C4-2B (cell line): ENCODE measurements at regions not wholly inside any gene's neighbourhood (a gene's known extent, or its start where the extent isn't known, plus 50 kb on each side); places are given as distances from the start of the nearest gene placed in this dataset.

Experiments
- H3K27ac ChIP-seq: fragments of 450-650 bp; 2 replicates; pipeline ENCODE4 v1.5.1; 2017
- ZFX ChIP-seq: fragments of 450-650 bp; IDR thresholded peaks from 2 replicates; pipeline ENCODE4 v1.6.1; 2017
- TF ChIP-seq, protein P1 (sequence below): fragments of 450-650 bp; conservative IDR thresholded peaks from 2 replicates; pipeline ENCODE4 v1.5.1; 2017; ENCODE audit warnings: mild to moderate bottlenecking

DNA sequence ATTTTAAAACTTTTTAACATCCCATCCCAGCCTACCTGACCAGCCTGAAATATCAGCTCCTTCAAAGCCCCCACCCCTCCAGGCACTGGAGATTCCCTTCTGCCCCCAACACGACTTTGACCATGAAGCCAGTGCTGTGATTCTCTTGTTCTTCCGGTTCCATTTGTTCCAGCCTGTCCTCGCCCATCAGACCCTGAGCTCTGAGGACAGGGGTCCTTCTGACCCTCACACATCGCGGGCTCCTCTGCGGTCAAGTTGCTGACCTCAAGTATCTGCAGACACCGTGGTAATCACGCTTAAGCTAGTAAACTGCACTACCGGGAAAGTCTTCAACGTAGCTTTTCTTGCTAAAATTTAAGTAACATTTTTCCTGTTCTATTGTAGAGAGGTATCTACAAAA lies 282.2 kb upstream of the SALL3 start:
- no peak overlapping the region for H3K27ac ChIP-seq

DNA sequence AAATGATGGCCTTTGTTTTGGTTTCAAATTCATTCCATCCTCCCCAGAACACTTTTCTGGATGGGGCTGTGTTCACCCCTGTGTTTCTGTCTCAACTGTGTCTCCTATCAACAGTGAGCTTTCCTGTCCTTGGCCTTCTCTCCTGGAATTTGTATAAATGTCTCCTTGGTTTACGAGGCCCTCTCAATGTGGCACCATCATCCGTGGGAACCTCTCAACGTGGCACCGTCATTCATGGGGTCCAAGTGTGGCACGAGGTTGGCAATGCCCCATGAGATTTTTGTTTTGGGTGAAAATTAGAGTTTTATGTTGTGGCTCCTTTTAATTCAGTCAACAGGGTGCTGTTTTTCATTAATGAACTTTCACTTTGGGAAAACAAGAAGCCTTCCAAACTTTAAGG lies 280.7 kb upstream of the SALL3 start:
- TF ChIP-seq, protein P1, sequence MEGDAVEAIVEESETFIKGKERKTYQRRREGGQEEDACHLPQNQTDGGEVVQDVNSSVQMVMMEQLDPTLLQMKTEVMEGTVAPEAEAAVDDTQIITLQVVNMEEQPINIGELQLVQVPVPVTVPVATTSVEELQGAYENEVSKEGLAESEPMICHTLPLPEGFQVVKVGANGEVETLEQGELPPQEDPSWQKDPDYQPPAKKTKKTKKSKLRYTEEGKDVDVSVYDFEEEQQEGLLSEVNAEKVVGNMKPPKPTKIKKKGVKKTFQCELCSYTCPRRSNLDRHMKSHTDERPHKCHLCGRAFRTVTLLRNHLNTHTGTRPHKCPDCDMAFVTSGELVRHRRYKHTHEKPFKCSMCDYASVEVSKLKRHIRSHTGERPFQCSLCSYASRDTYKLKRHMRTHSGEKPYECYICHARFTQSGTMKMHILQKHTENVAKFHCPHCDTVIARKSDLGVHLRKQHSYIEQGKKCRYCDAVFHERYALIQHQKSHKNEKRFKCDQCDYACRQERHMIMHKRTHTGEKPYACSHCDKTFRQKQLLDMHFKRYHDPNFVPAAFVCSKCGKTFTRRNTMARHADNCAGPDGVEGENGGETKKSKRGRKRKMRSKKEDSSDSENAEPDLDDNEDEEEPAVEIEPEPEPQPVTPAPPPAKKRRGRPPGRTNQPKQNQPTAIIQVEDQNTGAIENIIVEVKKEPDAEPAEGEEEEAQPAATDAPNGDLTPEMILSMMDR: no peak
- no peak for TF ChIP-seq ZFX

More for the DNA sequence above, 282.2 kb upstream of the SALL3 start:
- TF ChIP-seq ZFX: no peak
- TF ChIP-seq, protein P1: no peak

DNA sequence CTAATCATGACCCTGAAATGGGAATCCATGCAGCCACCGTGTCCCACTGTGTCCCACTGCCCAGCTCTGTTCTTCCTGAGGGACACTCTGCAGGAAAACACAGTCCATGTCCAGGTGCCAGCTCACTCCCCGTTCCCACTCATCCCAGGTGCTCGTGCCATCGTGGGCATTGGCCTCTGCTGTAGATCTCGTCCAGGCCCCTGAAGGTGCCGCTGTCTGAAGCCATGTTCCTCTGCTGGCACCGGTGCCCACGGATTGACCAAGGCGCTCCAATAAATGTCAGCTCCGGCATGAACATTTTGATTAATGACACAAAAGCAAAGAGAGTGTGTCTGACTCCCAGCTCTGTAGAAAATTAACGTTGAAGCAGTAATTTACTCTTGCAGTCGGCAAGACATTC lies 280.1 kb upstream of the SALL3 start:
- no peak overlapping the region for H3K27ac ChIP-seq
- no peak for TF ChIP-seq ZFX
- TF ChIP-seq, protein P1: no peak

More for the DNA sequence above, 280.7 kb upstream of the SALL3 start:
- no peak overlapping the region for H3K27ac ChIP-seq

DNA sequence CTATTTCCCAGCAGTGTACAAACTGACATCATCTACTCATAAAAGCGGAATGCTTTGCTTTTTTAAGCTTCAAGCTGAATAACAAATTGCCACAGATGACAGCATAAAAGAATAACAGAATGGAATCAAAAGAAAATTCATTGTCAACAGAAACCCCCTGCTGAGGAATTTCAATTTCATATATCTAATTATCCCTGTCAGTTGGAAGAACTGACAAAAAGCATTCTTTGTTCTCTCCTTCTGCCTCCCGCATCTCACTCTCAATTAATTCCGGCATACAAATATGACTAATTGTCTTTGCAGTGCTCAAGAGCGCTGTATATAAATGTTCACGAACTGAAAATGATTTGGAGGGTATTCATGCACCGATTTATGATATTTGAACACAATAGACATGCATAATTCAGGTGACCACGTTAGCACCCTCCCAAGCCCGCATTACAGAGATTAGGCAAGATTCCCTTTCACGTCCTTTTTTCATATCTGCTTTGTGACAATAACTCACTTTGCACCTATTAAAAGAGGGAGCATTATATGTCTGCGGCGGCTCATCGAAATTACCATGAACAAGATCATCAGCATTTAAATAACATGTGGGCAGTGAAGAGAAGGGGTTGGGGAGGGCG lies 277.7 kb upstream of the SALL3 start:
- TF ChIP-seq ZFX: no peak
- TF ChIP-seq, protein P1: no peak
- no peak overlapping the region for H3K27ac ChIP-seq

DNA sequence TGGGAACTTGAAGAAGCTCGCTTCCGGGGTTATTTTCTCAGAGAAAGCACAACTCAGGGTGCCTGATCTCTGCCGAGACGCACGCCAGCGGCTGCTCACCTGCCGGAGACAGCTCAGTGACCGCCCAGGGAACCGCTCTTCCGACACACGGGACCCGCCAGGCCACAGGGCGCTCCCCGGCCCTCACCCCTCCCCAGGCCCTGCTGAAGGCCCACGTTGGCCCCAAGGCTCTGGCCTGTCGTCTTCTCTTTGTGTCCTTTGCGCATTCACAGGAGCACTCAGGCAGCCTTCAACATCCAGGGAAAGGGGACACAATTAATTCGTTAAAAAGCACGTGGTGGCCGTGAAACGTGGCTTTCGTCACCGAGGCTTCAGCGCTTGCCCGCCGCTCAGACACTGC lies 276.3 kb upstream of the SALL3 start:
- no peak overlapping the region for H3K27ac ChIP-seq
- no peak for TF ChIP-seq ZFX
- TF ChIP-seq, protein P1: no peak

DNA sequence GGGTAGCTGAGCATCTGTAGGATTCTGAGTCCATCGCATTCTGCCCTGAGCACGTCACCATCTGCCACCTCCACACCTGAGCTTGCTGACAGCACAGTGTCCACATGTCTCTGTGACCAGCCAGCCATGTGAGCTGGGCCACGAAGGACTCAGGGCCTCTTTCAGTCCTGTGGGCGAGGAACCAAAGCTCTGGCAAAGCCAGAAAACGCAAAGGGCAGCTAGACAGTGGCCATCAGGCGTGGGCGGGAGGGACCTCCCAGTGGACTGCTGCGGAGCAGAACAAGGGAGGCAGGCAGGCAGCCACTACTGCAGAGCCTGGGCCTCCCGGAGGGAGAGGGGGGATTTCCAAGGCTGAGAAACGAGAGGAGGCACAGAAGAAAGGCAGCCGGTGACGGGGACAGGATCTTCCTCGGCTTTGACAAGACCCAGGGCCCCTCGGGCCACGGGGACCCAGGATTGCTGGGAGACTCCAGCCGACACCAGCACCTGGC lies 274.6 kb upstream of the SALL3 start:
- no peak for TF ChIP-seq ZFX
- TF ChIP-seq, protein P1: no peak
- H3K27ac ChIP-seq: no peak overlapping the region

DNA sequence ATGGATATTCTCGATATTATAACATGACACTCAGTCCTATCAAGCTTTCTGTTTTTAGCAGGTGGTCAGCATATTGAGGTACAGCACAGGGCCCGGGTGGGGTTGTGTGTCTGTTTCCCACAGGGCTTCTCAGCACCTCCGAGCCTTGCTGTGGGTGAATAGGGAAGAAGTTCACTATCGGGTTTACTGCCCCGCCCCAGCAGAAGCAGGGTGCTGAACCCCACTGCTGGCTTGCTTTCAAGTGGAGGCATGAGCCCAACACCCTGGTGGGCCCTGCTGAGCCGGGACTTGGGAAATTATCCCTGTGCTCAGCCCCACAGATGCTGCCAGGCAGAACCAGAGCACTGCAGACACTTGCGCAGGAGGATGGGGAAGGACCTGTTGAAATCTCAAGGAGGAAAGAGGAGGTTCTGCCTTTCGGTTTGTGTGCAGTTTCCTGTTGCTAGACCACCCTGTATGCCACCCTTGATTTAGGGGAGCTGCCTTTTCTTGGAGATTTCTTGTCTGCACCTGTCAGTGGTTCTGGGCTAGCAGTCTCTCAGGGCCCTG lies 270.3 kb upstream of the SALL3 start:
- no peak overlapping the region for H3K27ac ChIP-seq
- TF ChIP-seq, protein P1: no peak
- TF ChIP-seq ZFX: no peak
